Cardiac septum (tissue), 1 donor: ENCODE measurements at regions not wholly inside any gene's neighbourhood (a gene's known extent, or its start where the extent isn't known, plus 50 kb on each side); places are given as distances from the start of the nearest gene placed in this dataset.

Experiments used
- DNase-seq: peaks from one replicate; pipeline ENCODE4 v3.0.0-alpha.2; 2020; ENCODE audit warnings: low spot score
- intact Hi-C: fragments of 100-400 bp; cut with DNase I; formaldehyde crosslinking; loops from one replicate; pipeline ENCODE4 v1.14.0; 2022
- donor health status: DM: no; HTN: no; CAD: no.

GRCh38 chr14:35992816-35993683, 166.9 kb downstream of the BRMS1L start:
- intact Hi-C loops = no loop called here
- DNase-seq = no peak

DNA sequence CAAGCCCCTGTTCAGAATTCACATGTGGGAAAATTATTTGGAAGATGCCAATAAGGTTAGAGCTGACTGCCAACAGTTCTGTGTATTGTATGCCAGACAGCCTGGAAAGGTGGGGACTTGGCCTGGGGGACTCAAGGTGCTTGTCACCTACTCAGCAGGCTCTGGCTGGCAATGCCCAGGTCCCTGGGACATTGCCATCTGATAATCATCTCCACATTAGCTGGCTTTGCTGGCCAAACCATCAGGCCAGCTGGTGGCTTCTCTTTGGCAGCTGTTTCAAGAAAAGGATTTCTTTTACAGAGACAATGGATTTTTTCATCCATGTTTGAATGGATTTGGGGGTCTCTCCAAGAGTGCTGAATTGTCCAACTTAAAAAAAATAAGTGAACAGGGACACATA, 165.2 kb downstream of the BRMS1L start:
- intact Hi-C loops = no loop called here

DNA sequence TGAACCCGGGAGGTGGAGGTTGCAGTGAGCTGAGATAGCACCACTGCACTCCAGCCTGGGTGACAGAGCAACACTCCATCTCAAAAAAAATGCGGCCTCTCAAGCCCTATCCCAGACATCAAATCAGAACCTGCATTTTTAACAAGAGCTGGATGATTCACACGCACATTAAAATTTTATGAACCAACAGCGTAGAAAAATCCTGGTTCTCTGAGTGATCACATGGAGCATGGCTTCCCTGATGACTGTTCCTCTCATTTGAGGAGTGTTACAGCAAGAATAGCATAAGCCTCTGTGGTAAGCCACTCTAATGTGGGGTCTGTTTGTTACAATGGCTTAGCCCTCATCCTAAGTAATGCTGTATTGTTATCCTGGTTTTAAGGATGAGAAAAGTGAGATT, 163.6 kb downstream of the BRMS1L start:
- DNase-seq = no peak
- intact Hi-C loops = no loop called here

More for the DNA sequence above, 165.2 kb downstream of the BRMS1L start:
- no peak for DNase-seq

DNA sequence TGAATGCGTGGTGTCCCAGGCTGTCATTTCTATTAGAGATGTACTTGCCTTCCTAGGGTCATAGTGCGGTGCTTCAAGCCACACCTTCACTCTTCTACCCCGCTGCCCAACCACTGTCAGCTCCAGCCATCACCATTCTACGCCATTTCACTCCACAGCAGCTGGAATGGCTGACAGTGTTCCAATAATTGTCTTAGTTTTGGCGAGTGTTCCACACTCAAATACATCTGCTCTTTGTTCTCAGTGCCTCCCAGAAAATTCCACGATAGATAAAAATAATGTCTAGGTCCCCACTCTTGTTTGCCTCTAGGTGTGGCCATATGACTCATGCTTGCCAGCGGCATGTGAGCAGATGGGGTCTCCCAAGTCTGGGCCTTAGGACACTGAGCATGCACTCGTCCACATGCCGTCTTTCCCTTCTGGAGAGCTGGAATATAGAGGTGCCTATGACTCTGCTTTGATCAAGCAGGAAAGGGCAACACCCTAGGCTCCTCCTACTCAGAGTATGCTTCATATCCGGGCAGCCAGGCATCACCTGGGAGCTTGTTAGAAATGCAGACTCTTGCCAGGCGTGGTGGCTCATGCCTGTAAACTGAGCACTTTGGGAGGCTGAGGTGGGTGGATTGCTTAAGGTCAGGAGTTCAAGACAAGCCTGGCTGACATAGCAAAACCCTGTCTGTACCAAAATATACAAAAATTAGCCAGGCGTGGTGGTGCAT, 163.0 kb downstream of the BRMS1L start:
- no peak for DNase-seq
- intact Hi-C loops = no loop called here

DNA sequence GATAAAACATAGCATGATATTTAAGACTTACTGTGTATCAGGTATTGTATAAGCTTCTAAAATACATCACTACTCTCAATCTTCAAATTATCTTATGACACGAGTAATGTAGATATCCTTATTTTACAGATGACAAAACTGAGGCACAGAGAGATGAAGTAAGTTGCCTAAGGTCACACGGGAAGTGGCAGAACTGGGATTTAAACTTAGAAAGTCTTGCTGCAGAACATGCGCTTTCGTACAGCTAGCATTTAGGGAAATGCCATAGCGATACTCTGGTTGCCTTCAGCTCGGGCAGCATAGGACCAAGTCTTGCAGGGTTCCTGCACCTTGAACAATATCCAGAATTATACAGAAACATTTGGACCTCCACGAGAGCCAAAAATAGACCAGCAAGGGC, 162.4 kb downstream of the BRMS1L start:
- no peak for DNase-seq
- intact Hi-C loops = no loop called here

DNA sequence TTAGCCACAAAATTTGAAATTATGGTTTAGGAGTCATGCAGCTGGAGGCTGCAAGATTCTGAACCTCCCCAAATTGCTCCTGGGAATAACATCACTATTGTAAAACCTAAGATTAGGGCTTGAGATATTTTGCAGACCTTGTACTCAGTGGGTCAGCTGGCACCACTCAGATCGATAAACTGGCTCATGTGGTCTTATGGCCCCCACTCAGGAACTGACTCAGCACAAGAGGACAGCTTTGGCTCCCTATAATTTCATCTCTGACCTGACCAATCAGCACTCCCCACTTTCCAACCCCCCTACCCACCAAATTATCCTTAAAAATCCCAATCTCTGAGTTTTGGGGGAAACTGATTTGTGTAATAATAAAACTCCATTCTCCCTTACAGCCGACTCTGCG, 161.6 kb downstream of the BRMS1L start:
- DNase-seq = no peak
- intact Hi-C loops = no loop called here

- intact Hi-C loops = no loop called here
- DNase-seq = no peak
Measured at GRCh38 chr14:35986219-35986573, 160.1 kb downstream of the BRMS1L start.

DNA sequence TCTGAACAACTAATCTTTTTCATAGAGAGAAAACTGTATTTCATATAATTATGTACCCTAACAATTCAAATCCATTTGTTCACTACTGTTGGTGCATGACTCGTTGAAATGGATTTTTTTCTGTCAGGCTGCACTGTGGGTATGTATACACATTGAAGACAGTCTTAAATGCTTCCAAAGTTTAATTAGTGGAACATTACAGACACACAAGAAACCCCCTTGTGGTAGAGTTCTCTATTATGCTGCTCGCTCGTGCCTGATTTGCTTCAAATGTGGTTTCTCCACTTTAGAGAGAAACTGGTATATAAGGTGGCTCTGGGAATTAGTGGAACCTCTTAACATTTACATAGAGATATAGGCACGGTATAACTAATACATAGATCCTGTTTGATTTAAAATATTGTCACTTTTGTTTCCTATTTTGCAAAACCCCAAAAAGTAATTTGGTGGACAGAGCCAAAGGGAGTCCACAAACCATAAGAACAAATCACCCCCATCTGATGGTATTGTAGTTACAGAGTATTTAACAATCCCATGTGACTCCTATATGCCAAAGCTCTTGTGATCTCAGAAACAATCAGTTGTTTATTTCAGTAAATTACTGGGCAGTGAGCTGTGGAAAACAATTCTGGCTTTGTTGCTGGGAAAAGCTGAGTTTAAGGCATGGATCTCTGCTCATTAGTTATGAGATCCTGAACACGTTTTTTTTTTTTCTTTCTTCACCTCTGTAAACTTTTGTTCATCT, 159.5 kb downstream of the BRMS1L start:
- intact Hi-C loops = no loop called here
- no peak for DNase-seq

DNA sequence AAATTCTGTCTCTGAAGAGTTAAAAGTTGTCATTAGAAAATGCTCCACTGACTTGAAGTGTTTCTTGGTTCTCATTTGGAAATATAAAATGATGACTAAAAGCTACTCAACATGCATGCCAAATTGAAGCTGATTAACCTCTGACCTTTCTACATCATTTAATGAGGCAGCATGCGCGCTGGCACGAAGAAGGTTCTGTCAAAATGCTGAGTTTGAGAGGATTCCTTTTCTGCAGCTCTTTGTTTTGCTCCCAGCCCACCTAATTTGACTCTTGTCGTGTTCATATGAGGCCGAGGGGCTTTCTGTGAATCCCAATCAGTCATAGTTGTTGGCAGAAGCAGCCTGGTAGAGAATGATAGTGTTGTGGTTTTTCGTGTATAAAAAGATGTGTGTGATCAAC, 153.4 kb downstream of the BRMS1L start:
- intact Hi-C loops = no loop called here

GRCh38 chr14:35978561-35978960, 152.4 kb downstream of the BRMS1L start:
- intact Hi-C loops = no loop called here
- no peak for DNase-seq

More for the DNA sequence above, 153.4 kb downstream of the BRMS1L start:
- DNase-seq = no peak

DNA sequence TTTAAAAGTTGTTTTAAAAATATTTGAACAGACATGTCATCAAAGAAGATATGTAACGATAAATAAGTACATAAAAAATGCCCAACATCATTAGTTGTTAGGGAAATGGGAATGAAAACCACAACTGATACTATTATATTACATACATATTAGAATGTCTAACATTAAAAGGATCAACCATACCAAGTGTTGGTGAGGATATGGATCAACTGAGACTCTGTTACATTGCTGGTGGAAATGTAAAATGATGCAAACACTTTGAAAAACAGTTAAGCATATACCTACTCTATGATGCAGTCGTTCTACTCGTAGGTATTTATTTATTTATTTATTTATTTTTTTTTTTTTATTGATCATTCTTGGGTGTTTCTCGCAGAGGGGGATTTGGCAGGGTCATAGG, 149.7 kb downstream of the BRMS1L start:
- DNase-seq = no peak

GRCh38 chr14:35973770-35974169, 147.6 kb downstream of the BRMS1L start:
- intact Hi-C loops = no loop called here
- DNase-seq = no peak

More for the DNA sequence above, 149.7 kb downstream of the BRMS1L start:
- intact Hi-C loops = no loop called here

DNA sequence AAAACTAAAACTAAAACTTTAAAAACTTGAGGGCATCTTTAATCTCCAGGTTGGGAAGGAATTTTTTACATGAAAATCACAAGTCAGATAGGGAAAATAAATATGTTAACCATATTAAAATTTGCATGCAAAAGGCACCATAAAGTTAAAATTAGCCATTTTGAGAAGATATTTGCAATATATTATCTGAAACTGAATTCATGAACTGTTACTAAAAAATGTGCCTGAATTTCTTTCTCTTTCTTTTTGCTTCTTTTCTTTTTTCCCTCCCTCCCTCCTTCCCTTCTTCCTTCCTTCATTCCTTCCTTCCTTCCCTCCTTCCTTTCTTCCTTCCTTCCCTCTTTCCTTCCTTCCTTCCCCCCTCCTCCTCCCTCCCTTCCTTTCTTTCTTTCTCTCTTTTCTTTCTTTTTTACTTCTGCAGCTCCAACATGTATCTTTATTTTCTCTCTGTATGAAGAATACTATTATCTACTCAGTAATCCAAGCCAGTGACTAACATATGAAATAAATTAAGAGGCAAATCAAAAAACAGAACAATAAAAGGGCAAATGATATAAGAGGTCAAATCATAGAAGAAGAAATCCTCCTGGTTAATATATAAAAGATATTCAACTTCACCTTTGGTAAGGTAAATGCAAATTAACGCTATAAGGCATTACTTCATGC, 146.0 kb downstream of the BRMS1L start:
- intact Hi-C loops = no loop called here
- DNase-seq = no peak

DNA sequence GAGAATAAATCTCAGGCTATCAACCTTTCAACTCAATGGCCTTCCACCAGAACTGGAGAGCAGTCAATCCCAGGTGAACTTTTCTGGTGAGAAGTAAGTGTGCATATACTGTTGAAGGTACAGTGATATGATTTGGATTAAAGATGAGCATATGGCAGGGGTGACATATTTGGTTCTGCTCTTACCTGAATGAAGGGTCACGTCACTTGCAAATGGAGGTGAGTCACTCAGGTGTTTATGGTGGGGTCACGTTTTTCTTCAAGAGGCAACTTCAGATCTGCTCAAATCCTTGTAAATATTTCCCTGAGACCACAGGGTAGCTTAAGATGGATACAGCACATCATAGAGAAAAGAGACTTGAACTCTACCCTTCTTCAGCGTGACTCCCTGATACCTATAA, 143.2 kb downstream of the BRMS1L start:
- intact Hi-C loops = no loop called here
- DNase-seq = no peak

DNA sequence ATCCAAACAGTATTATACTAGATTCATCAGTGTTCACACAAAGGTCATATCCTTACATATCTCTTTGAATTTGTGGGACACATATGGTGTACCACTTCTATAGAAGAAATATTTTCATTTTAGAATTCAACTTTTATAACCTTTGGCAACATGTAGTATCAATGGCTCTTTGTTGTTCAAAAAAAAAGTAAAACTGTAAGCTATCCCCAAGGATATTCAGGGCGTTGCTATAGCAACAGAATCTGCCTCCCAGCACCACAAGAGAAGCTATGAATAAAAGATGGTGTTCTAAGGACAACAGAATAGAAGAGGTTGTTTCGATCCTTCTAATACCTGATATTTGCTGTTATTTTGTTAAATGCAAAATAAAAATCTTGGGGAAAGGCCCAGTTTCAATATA, 139.3 kb downstream of the BRMS1L start:
- DNase-seq = no peak
- intact Hi-C loops = no loop called here

DNA sequence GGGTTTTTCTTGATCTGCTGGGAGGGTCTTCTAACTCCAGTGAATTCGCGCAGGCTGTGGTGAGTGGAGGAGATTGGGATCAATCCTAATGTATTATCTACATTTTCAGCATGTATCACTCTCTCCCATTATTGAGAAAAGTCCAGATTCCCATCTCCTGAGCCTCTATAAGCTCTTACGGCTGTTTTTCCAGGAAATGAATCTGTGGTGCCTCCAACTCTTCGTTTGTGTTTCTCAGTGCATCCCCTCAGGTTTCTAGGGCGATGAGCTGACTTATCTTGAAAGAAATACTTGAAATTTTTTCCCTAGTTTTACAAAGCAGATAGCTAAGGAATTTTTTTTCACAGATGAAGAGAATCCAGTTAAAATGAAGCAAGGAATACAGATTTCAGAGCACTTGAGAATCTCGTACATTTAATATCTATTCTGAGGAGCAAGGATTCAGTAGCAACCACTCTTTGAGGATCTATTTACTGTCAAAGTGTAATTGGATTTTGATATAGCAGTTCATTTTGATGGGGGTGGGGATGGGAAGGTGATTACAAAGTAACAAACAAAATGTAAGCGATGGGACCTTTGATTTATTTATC, 138.7 kb downstream of the BRMS1L start:
- no peak for DNase-seq
- intact Hi-C loops = no loop called here

DNA sequence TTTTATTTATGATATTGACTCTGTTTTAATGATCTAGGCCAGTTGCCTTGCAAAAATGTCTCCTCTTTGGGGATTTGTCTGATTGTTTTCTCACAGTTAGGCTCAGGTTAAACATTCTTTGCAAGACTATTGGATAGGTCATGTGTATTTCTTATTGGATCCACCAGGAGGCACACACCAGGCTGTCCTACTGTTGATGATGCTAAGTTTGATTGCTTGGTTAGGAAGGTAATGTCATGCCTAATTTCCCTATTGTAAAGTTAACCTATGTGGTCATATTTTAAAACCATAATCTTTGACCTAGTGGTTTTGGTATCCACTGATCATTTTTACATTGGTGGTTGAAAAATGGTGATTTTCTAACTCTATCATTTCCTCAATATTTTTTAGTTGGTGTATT, 137.1 kb downstream of the BRMS1L start:
- intact Hi-C loops = no loop called here
- no peak for DNase-seq

DNA sequence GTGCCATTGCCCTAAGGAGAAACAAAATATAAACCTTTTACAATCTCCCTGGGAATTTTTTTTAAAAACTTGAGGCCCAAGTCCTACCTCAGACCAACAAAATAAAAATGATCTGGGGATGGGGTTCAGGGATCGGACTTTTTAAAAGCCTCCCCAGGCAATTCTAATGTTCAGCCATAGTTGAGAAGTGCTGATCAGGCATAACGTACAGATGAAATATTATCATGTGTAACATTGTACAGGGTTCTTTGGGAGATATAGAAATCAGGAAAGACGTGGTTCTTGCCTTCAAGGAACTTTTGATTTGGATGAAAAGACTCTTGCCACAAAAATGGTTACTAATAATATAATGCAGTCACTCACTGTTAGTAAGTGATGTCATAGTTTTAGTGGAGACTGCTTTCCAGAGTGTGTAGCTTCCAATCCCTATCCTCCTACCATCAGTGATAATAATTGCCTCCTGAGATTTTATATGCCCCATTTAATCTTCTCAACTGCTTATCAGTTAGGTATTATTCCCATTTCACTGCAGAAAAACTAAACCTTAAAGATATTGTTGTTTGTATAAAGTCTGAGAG, 135.6 kb downstream of the BRMS1L start:
- no peak for DNase-seq
- intact Hi-C loops = no loop called here

- DNase-seq = no peak
- intact Hi-C loops = no loop called here
Measured at GRCh38 chr14:35959835-35960234, 133.7 kb downstream of the BRMS1L start.
